AG10803 (cell line): ENCODE measurements at regions not wholly inside any gene's neighbourhood (a gene's known extent, or its start where the extent isn't known, plus 50 kb on each side); places are given as distances from the start of the nearest gene placed in this dataset.

Source experiments
- DNase-seq: peaks from one replicate; pipeline ENCODE4 v3.0.0; 2010; ENCODE audit warnings: low read depth
- H3K4me3 ChIP-seq: 2 replicates; pipeline ENCODE4 v1.5.1; 2011; ENCODE audit warnings: mild to moderate bottlenecking, low read length, control low read depth
- CTCF ChIP-seq: conservative IDR thresholded peaks from 2 replicates; pipeline ENCODE4 v1.5.1; 2011; ENCODE audit warnings: mild to moderate bottlenecking, low read length, control low read depth, inconsistent platforms

DNA sequence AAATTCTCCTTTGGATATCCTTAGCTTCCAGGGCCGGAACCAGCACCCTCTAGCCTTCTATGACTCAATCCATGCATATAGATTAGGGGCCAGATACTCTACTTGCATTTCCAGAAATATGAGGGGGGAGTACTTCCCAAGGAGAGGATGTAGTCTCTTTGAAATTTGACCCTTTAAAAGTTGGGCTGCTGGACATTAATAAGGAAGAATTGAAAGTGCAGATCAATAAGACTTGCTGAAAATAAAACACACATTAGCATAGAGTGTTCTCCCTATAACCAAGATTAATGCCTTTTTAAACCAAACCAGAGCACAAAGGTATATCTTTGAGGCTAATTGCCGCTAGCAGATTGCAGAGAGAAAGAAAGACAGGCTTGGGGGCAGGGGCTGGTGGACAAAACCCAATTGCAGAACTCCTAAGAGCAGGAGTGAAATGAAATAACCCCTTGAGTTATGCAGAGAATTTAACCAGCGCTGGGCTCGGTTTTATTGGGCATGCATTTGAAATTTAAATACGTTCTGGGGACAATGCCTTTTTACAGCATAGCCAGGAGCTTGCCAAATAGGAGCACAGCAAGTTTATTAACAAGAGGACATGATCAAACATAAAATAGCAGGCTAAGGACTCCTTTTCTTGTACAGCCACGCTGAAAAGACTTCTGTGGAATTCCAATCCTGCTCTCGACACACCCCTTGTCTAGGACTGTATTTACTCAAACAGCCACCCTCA lies 108.2 kb upstream of the SALL4 start:
- peak; percentile 20 for DNase-seq
- H3K4me3 ChIP-seq = no peak overlapping the region
- no peak for TF ChIP-seq CTCF

- no peak overlapping the region for H3K4me3 ChIP-seq
- no peak for DNase-seq
- TF ChIP-seq CTCF = no peak
Measured at GRCh38 chr20:51906679-51907078, 104.4 kb upstream of the SALL4 start.

DNA sequence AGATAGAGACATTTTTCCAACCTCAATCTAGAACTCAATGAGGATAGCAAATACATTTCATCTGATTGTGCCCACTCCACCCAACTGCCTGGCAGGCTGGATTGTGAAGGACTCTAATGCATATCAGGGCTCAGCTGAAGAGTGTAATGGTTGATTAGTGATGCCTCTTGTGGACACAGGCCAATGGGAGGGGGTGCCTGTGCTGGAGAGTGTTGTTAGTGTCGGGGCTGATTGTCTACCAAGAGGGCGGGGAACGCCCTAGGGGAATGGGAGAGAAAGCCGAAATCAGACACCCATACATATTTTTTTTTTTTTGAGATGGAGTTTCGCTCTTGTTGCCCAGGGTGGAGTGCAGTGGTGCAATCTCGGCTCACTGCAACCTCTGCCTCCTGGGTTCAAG lies 103.7 kb upstream of the SALL4 start:
- no peak for DNase-seq
- TF ChIP-seq CTCF = no peak
- no peak overlapping the region for H3K4me3 ChIP-seq

GRCh38 chr20:51902933-51903332 lies 100.6 kb upstream of the SALL4 start:
- H3K4me3 ChIP-seq = no peak overlapping the region
- no peak for TF ChIP-seq CTCF
- DNase-seq = no peak

DNA sequence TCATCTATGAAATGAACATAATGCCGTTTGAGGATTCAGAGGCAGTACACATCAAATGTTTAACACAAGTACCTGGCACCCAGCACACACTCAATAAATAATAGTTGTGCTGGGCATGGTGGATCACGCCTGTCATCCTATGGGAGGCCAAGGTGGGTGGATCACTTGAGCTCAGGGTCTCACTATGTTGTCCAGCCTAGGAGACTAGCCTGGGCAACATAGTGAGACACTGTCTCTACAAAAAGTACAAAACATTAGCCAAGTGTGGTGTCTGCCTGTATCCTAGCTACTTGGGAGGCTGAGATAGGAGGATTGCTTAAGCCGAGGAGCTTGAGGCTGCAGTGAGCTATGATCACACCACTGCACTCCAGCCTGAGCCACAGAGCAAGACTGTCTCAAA lies 98.1 kb upstream of the SALL4 start:
- TF ChIP-seq CTCF = no peak
- no peak for DNase-seq
- no peak overlapping the region for H3K4me3 ChIP-seq

GRCh38 chr20:51899674-51900073 lies 97.4 kb upstream of the SALL4 start:
- DNase-seq = no peak
- no peak overlapping the region for H3K4me3 ChIP-seq
- no peak for TF ChIP-seq CTCF

GRCh38 chr20:51898788-51899187 lies 96.5 kb upstream of the SALL4 start:
- no peak overlapping the region for H3K4me3 ChIP-seq
- DNase-seq = no peak
- TF ChIP-seq CTCF = no peak
